SIG-M5 treated with dmso at 0.1 percent for 504 hours (cell line): ENCODE measurements at regions not wholly inside any gene's neighbourhood (a gene's known extent, or its start where the extent isn't known, plus 50 kb on each side); places are given as distances from the start of the nearest gene placed in this dataset.
A peak's percentile ranks its signal among the peaks of the same experiment; 100 is the strongest.

Experiments
- DNase-seq: peaks from one replicate; lab custom pipeline; 2025; ENCODE audit not compliant: unreplicated experiment; lab: John Stamatoyannopoulos, UW

DNA sequence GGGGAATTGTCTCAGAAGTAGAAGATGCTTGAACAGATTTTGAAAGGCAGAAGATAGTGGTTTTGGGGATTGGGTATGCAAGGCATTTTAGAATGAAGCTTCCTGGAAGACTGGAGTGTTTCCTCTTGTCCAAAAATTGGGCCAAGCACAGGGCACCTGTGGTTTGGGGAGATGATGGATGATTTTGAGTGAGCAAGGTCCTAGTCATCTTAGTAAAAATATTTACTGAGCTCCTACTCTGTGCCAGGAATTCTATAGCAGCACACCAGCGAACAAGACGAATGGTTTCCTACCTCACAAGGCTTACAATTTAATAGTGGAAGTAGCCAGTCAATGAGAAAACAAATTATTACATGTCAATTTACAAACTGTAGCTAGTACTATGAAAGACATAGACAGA lies 484.4 kb upstream of the KIF2A start:
- DNase-seq: no peak

GRCh38 chr5:61822584-61822983 lies 483.4 kb upstream of the KIF2A start:
- DNase-seq: no peak

DNA sequence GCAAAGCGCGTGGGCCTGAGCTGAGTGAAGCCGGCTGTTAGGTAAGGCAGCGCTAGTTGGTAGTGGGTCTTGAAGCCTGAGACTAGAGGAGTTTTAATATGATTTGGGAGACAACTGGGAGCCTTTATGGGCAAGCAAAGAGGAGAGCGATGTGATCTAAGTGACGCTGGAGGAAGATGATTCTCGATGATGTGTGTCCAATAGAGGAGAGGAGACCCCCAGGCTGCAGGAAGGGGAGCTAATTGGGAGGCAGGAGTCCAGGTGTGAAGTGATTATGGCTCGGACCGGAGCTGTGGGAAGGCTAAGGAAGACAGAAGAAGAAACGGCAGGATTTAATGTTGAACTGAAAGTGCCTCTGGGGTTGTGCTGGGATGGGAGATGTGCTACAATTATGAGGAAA lies 482.9 kb upstream of the KIF2A start:
- no peak for DNase-seq

DNA sequence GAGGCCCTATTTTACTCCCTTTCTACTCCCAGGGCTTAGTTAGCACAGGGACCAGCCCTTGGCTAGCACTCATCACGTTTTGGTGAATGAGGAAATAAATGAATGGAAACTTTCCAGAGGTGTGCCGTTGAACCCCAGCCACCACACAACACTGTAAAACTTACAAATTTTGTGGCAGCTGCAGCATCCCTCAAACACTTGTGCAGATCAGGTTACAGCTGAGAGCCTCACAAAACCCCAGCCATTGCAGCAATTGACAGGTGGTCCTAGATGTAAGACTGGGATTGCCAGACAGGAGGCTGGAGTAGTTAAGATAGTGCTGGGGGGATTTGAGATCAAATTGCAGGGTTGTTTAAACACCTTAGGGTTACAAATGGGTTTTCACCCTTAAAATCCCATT lies 482.2 kb upstream of the KIF2A start:
- DNase-seq: no peak

DNA sequence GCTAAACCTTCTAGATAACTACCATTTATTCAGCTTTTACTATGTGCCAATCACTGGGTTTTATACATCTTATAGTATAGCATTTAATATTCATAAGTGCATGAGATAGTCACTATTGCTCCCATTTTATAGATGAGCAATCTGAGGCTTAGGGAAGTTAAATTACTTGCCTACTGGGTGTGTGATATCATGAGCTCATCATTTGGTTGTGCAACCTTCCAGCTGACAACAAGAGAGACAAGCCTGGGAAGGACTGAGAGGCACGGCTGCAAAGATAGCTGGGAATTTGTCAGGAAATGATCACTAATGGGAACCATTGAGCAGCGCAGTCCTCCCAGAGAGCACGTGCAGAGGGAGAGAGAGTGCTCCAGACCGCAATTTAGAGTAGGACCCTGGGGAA lies 481.6 kb upstream of the KIF2A start:
- no peak for DNase-seq

GRCh38 chr5:61827445-61827975 lies 478.5 kb upstream of the KIF2A start:
- DNase-seq: no peak

DNA sequence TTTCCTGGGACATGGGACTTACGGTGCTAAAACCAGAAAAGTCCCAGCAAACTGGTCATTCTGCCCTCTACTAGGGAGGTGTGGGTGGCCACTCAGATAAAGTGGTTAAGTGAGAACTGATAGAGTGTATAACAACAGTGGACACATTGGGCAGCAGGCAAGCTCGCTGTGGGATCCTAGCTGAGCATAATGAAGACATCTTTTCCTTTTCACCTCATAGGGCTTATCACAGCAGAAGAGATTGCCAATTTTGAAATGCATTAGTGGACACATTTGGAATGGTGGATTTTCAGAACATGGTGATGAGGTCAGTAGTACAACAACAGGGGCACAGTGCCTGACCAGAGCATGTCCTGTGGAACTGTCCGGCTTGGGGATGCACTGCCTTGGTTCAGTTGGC lies 477.1 kb upstream of the KIF2A start:
- no peak for DNase-seq

DNA sequence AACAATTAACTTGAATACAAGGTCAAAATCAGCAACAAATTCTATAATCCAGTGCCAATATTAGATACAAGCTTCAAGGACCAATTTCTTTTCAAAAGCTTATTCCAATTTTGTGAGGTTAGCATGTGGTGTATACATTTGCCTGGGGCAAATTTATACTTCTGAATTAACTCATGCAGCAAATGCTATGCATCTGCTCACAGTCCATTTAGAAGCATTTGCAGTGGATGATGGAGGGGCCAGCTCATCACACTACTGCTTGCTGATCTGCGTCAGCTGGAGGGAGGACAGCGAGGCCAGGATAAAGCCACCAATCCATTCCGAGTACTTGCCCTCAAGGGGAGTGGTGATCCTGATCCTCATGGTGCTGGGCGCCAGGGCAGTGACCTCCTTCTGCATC lies 474.3 kb upstream of the KIF2A start:
- DNase-seq: no peak

- DNase-seq: no peak
Measured at GRCh38 chr5:61837788-61838187, 468.2 kb upstream of the KIF2A start.

DNA sequence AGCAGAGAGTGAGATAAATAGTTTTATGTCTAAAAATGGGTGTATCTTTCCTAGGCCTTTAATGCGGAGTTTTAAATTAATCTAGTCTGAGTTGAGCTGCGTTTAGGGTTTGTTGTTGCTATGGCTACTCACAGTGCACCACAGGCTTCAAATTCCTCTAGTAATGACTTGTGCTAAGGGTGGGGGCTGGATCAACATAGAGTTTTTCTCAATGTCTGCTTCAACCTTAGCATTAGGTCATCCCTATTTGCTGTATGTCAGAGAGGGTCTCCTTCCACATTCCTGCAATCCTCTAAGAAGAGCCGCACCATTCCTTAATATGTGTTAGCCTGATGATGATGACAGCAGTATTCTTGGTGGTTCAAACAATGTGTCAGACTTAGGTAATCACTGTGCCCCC lies 465.6 kb upstream of the KIF2A start:
- no peak for DNase-seq

DNA sequence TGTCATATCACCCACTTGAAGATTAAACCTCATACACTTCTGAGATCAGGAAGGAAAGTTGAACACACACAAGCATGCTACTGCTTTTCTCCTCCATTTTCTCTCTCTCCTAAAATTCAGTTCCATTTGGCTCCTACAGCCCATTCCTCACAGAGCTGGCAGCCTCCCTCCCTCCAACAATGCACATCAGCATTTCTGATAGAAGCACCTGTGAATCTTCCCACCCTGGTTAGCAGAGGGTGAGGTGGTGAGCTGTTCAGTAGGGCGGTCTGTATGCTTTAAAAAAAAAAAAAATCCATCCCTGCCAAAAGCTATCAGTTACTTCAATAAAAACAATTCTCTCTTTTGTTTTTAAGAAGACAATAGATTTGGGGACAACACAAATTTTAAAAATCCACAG lies 463.2 kb upstream of the KIF2A start:
- DNase-seq: no peak

- DNase-seq: no peak
Measured at GRCh38 chr5:61850696-61851095, 455.3 kb upstream of the KIF2A start.

DNA sequence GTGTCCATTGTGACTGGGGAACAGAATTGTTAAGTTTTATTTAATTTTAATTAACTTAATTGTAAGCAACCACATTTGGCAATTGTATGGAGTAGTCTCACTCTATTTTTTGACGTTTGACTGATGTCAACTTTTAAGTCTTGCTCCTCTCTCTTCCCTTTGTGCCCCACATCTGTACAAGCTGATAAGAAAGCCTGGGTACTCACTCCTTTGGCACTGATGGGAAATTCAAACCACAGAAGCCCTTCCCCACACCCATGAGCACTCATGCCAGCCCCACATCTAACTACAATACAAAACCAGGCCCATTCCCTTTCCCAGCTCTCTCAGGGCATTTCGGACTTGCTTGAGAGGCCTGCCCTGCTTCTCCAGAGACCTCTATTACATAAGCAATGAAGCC lies 451.5 kb upstream of the KIF2A start:
- DNase-seq: no peak

GRCh38 chr5:61860978-61861377 lies 445.0 kb upstream of the KIF2A start:
- DNase-seq: no peak

- DNase-seq: peak; percentile 3
Measured at GRCh38 chr5:61866930-61867329, 439.1 kb upstream of the KIF2A start.

- DNase-seq: no peak
Measured at GRCh38 chr5:61869333-61869732, 436.7 kb upstream of the KIF2A start.

GRCh38 chr5:61878471-61878870 lies 427.5 kb upstream of the KIF2A start:
- DNase-seq: no peak

DNA sequence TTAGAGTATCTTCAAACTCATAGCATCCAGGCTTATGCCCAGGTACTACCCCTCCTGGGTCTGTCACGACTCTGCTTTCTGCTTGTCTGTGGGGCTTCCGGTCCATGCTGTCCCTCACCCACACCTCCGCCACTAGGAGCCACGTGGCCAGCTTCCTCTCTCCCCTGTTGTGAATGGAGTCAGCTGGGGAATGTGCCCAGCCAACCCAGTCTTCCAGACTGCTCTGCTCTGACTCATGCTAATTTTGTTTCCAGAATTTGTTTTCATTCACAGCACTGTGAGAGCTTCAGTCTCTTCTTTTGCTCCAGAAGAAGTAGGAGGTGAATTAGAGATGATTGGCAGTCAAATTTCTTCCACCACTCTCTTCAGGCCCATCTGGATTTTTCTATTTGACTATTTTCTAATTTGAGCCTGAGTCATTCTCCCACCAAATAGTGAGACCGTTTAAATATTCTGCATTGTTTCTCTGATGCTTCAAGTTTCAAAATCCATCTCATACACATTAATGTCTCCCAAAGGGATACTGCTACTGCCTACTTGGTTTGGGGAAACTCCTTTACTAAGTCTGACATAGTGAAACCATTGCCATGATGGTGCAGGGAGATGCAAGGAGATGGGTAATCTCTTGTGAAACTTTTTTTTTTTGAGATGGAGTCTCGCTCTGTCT lies 424.1 kb upstream of the KIF2A start:
- no peak for DNase-seq

GRCh38 chr5:61882901-61883500 lies 423.0 kb upstream of the KIF2A start:
- DNase-seq: no peak

DNA sequence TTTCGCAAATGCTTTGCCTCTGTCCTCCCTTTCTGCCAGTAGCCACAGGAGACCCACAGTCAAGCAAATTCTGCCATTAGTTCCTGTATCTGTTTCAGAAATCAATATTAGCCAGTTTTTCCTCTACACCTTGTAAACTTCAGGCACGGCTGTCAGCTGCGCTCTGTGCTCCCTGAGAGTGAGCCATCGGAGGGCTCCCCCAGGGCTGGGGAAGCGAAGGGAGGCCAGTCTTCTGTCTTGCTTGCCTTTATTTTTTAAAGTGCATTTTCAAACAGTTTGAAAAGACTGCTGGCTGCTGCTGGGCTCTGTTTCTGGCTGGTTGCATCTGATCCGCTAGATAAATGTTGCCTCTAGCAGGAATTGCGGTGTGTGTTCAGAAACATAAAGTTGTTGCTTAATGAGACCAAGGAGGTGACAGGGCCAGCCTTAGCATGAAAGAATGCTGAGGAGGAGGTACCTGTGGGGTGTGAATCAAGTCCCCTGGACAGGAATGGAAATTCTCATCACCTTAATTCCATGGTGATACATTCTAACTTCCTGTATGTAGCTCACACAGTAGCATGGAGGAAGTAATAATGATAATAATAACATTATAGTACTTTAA lies 421.7 kb upstream of the KIF2A start:
- no peak for DNase-seq

- DNase-seq: no peak
Measured at GRCh38 chr5:61886214-61886613, 419.8 kb upstream of the KIF2A start.

DNA sequence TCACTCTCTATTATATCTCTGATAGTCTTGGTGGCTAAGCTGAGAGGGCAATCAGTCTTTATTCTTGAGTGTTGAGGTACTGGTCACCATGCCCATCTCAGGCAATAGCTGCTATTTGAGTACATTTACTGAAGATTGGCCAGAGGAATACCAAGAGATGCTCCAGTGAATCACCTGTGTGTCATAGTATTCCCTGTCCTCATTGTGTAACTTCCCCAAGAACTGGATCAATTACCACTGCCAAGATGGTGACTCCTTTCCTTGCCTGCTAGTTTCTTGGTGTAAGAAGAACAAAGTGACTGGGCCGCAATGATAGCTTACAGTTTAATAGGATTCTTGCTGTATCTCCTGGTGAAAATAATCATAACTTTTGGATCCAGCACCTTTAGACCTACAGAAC lies 418.7 kb upstream of the KIF2A start:
- DNase-seq: no peak

GRCh38 chr5:61894046-61894445 lies 412.0 kb upstream of the KIF2A start:
- no peak for DNase-seq
